ENCODE measurements at regions not wholly inside any gene's neighbourhood (a gene's known extent, or its start where the extent isn't known, plus 50 kb on each side); places are given as distances from the start of the nearest gene placed in this dataset.
"Not testable (repeated sequence)": the region's sequence is repeated elsewhere in the genome, so short reads cannot be mapped to it uniquely, and the experiment has no call there.

DNA sequence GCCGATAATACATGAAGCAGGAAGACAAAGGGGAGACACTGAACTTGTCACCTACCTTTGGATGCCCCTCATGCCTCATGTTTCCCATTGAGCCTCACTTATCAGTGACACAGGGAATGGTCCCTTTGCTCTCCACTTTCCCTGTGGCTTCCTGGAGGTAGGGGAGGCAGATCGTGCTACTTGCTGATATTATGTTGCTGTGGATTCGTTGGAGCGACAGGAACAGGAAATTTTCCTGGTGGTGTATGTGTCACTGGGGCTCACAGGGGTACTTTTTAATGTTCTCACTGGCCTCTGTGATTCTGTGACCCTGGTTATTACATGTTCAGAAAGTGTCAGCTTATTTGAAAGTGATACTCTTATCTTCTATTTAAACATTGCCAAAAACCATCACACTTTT lies 72.7 kb upstream of the VKORC1L1 start:
- TF ChIP-seq POLR2A (IDR thresholded peaks at IDR 0.05; ENCODE audit: low read depth, low read length); POLR2AphosphoS5 (IDR thresholded peaks at IDR 0.05; ENCODE audit: low read depth, low read length); SPI1 (IDR thresholded peaks at IDR 0.05; ENCODE audit: low read depth, low read length); PAX5 (IDR thresholded peaks at IDR 0.05; ENCODE audit: insufficient read depth, low read length, severe bottlenecking); TAF1 (IDR thresholded peaks at IDR 0.05; ENCODE audit: low read depth, low read length): not testable (repeated sequence)
